ENCODE measurements at regions not wholly inside any gene's neighbourhood (a gene's known extent, or its start where the extent isn't known, plus 50 kb on each side); places are given as distances from the start of the nearest gene placed in this dataset.

DNA sequence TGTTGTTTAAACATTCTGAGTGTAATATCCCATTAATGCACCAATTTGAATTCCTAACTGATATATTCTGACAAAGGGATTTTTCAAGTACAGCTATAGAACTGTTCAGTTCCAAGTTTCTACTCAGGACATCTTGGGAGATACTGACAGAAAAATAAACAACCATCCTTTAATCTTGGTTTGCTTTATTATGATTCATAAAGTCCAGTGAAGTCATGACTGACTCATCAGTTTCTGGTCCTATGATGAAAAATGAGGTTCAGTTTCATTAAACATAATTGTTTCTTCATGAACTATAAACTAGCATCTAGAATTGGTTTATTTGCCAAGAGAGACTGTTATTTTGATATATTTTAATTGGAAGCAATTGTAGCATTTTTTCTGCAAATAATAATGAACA is 896.2 kb downstream of the CCDC85A start:
- Histone ChIP-seq H3K4me3 (no peak overlapping the region), H3K36me3 (no peaks in the 10 kb centered on the region), H3K9me3 (no peaks in the 10 kb centered on the region), H3K27me3 (no peaks in the 10 kb centered on the region)
- DNase-seq: no peak

DNA sequence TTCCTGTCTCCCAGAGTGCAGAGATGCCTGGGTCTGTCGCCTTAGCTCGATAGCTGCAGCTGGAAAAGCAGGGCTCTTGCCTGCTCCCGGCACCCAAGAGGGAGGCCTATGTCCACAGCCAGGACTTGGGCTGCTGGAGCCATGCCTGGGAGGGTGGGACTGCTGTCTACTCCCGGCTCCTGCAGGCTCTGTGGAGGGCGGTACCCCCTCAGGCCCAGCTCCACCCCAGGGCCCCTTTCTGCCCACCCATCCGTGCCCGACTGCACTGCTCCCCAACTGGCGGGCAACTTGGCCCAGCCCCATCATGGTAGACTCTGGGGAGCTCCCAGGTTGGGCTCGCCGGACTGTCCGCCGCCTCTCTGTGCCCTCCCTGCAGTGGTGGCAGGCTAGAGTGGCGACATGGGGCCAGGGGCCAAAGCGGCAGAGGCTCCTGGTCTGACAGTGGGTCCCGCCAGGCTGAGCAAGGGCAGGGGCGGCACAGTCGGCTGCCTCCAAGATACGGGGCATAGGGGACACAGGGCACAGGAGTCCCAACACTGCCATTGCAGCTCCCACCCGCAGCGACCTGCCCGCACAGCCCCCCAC is 901.0 kb downstream of the CCDC85A start:
- Histone ChIP-seq H3K9me3 (no peaks in the 10 kb centered on the region), H3K36me3 (no peaks in the 10 kb centered on the region), H3K27me3 (no peaks in the 10 kb centered on the region), H3K4me3 (no peak overlapping the region)
- DNase-seq: no peak

GRCh38 chr2:57093020-57093419 is 909.2 kb downstream of the CCDC85A start:
- no peaks in the 10 kb centered on the region for H3K27me3 ChIP-seq
- DNase-seq: no peak
- no peak overlapping the region for H3K4me3 ChIP-seq

GRCh38 chr2:57097855-57098254 is 914.1 kb downstream of the CCDC85A start:
- H3K9me3 ChIP-seq: peaks cover 4% of the 10 kb centered on the region; the same call in 1 of the 2 replicates

More at GRCh38 chr2:57093020-57093419, 909.2 kb downstream of the CCDC85A start:
- Histone ChIP-seq H3K9me3 (no peaks in the 10 kb centered on the region), H3K36me3 (no peaks in the 10 kb centered on the region)

GRCh38 chr2:57100436-57100835 is 916.6 kb downstream of the CCDC85A start:
- no peak overlapping the region for H3K4me3 ChIP-seq
- no peaks in the 10 kb centered on the region for H3K36me3 ChIP-seq
- DNase-seq: no peak
- H3K27me3 ChIP-seq: no peaks in the 10 kb centered on the region
- peaks cover 8% of the 10 kb centered on the region for H3K9me3 ChIP-seq

More at GRCh38 chr2:57097855-57098254, 914.1 kb downstream of the CCDC85A start:
- Histone ChIP-seq H3K36me3 (no peaks in the 10 kb centered on the region), H3K4me3 (no peak overlapping the region), H3K27me3 (no peaks in the 10 kb centered on the region)
- DNase-seq: no peak

- no peak for DNase-seq
Observed at GRCh38 chr2:57105694-57106093, 921.9 kb downstream of the CCDC85A start.

GRCh38 chr2:57107353-57107752 is 923.6 kb downstream of the CCDC85A start:
- no peak for DNase-seq
- Histone ChIP-seq H3K9me3 (peaks cover 6% of the 10 kb centered on the region; the same call in 1 of the 2 replicates), H3K27me3 (no peaks in the 10 kb centered on the region), H3K36me3 (no peaks in the 10 kb centered on the region), H3K4me3 (no peak overlapping the region)

More at GRCh38 chr2:57105694-57106093, 921.9 kb downstream of the CCDC85A start:
- no peak overlapping the region for H3K4me3 ChIP-seq
- H3K36me3 ChIP-seq: no peaks in the 10 kb centered on the region
- peaks cover 10% of the 10 kb centered on the region for H3K9me3 ChIP-seq
- no peaks in the 10 kb centered on the region for H3K27me3 ChIP-seq

GRCh38 chr2:57111531-57111930 is 927.7 kb downstream of the CCDC85A start:
- Histone ChIP-seq H3K27me3 (no peaks in the 10 kb centered on the region), H3K4me3 (no peak overlapping the region), H3K36me3 (no peaks in the 10 kb centered on the region), H3K9me3 (0 out of 2 replicates have a peak, but pooled peaks cover 2% of the 10 kb centered on the region)
- DNase-seq: no peak

DNA sequence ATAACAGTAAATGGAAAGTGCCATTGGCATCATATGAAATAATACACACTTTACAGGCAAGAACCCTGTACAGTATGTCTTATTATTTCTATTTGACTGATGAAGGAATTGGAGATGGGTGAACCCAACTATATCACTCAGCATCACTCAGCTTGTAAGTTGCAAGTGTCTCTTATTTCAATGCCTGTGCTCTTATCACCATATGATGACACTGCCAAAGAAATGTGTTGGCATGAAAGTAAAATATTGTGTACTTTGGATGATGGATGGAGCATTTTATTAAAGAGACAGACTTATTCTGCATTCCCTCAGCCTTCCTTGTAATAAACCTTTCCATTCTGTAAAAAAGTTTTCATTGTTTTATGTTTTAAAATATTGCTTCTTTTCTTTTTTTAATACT is 927.5 kb upstream of the VRK2 start:
- Histone ChIP-seq H3K27me3 (no peaks in the 10 kb centered on the region), H3K9me3 (no peaks in the 10 kb centered on the region), H3K36me3 (no peaks in the 10 kb centered on the region), H3K4me3 (no peak overlapping the region)
- DNase-seq: no peak

DNA sequence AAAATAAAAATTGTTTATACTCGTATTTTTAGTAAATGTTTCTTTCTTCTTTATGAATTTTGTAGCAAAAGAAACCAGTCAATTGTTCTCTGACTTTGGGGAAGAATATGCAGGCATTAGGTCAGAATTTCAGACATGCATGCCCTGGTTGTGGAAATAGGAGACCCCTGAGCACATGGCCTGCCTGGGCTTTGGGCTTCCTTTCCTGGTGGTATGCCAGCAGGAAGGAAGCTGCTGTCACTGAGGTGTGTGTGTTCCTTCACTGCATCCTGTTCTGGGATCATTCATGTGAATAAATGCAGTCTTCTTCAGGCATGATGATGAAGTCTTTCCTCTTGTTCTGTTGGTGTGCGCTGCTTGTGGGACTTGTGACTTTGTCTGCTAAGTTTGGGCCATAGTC is 920.2 kb upstream of the VRK2 start:
- no peaks in the 10 kb centered on the region for H3K9me3 ChIP-seq
- no peak for DNase-seq
- no peak overlapping the region for H3K4me3 ChIP-seq

GRCh38 chr2:57139179-57139578 is 907.4 kb upstream of the VRK2 start:
- Histone ChIP-seq H3K4me3 (no peak overlapping the region), H3K36me3 (no peaks in the 10 kb centered on the region), H3K9me3 (no peaks in the 10 kb centered on the region), H3K27me3 (no peaks in the 10 kb centered on the region)
- DNase-seq: no peak

More for the DNA sequence above, 920.2 kb upstream of the VRK2 start:
- Histone ChIP-seq H3K27me3 (no peaks in the 10 kb centered on the region), H3K36me3 (no peaks in the 10 kb centered on the region)

DNA sequence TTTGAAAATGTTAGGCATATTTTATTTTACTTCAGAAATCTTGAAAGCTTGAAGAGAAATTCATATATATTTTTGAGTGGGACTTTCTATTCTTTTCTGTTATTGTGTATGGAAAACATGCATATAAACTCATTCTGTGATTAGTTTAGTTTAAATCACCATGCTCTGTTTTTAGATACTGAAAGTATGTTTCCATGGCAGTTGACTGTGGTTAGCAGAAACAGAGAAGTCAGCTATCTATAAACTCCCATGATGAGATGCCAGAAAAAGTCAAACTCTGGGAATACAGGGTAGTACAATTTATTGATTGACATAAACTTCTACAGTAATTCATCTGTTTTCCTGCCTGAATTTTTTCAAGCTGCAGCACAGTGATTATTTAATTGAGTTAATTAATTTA is 905.3 kb upstream of the VRK2 start:
- Histone ChIP-seq H3K4me3 (no peak overlapping the region), H3K9me3 (no peaks in the 10 kb centered on the region), H3K36me3 (no peaks in the 10 kb centered on the region), H3K27me3 (no peaks in the 10 kb centered on the region)
- no peak for DNase-seq

DNA sequence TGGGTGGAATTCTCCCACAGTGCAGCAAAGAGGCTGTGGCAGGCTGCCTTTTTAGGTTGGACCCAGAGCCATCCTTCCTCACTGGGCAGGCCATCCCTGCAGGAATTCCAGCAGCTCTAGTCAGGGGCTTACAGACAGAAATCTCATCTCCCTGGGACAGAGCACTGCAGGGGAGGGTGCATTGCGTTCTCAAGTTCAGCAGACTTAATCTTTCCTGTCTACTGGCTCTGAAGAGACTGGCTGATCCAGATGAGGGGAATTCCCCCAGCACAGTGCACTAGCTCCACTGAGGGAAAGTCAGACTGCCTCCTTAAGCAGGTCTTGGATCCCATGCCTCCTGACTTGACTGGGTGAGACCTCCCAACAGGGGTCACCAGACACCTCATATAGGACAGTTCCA is 899.7 kb upstream of the VRK2 start:
- no peaks in the 10 kb centered on the region for H3K9me3 ChIP-seq
- H3K27me3 ChIP-seq: no peaks in the 10 kb centered on the region
- DNase-seq: no peak
- no peaks in the 10 kb centered on the region for H3K36me3 ChIP-seq
- no peak overlapping the region for H3K4me3 ChIP-seq

GRCh38 chr2:57156231-57156924 is 890.2 kb upstream of the VRK2 start:
- Histone ChIP-seq H3K4me3 (no peak overlapping the region), H3K27me3 (no peaks in the 10 kb centered on the region), H3K9me3 (no peaks in the 10 kb centered on the region), H3K36me3 (no peaks in the 10 kb centered on the region)
- DNase-seq: no peak

DNA sequence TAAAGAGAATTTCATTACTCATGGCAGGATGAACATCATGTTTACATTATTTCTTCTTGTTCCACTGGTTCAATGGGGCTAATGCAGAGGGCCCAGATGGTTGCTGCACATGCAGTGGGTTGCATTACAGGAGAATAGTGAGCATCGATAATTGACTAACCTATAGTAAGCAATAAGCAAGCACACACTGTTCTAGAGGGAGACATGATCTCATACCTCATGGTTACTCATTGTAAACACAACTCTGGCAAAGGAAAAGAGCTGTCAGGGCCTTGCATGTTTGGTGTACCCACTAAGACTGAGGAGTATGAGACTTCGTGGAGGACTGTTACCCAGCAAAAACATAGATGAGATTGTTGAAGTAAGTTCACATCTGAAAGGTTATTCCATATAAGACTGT is 885.6 kb upstream of the VRK2 start:
- no peaks in the 10 kb centered on the region for H3K9me3 ChIP-seq
- DNase-seq: no peak
- no peak overlapping the region for H3K4me3 ChIP-seq
- H3K27me3 ChIP-seq: no peaks in the 10 kb centered on the region
- no peaks in the 10 kb centered on the region for H3K36me3 ChIP-seq

- Histone ChIP-seq H3K36me3 (no peaks in the 10 kb centered on the region), H3K27me3 (no peaks in the 10 kb centered on the region), H3K4me3 (no peak overlapping the region), H3K9me3 (no peaks in the 10 kb centered on the region)
- DNase-seq: no peak
Observed at GRCh38 chr2:57177176-57177575, 869.4 kb upstream of the VRK2 start.

GRCh38 chr2:57180042-57180567 is 866.5 kb upstream of the VRK2 start:
- no peaks in the 10 kb centered on the region for H3K27me3 ChIP-seq
- DNase-seq: no peak
- no peaks in the 10 kb centered on the region for H3K9me3 ChIP-seq
- no peak overlapping the region for H3K4me3 ChIP-seq
- no peaks in the 10 kb centered on the region for H3K36me3 ChIP-seq

DNA sequence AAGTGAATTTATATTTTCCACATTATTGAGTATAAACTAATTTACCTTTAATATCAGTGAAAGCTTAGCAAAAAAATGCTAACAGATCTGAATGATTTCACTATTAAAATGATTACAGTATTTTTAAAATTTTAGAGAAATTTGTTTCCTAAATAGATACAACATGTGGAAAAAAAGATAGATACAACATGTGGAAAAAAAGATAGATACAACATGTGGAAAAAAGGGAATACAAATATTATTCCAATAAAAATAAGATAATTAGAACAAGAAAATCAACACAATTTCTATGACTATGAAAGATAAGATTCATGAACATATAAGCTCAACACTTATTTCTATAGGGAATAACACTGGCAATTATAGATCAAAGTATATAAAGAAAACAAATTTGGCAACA is 865.9 kb upstream of the VRK2 start:
- Histone ChIP-seq H3K4me3 (no peak overlapping the region), H3K27me3 (no peaks in the 10 kb centered on the region), H3K9me3 (no peaks in the 10 kb centered on the region), H3K36me3 (no peaks in the 10 kb centered on the region)
- no peak for DNase-seq

Data from MG63 (cell line).